Superior temporal gyrus (tissue), 1 donor: ENCODE measurements at regions not wholly inside any gene's neighbourhood (a gene's known extent, or its start where the extent isn't known, plus 50 kb on each side); places are given as distances from the start of the nearest gene placed in this dataset.
"Not testable (repeated sequence)": the region's sequence is repeated elsewhere in the genome, so short reads cannot be mapped to it uniquely, and the experiment has no call there.

Experiments used
- DNase-seq: peaks from one replicate; pipeline ENCODE4 v3.0.0-alpha.2; 2016; ENCODE audit errors: extremely low spot score

GRCh38 chr1:164417016-164417704, 141.8 kb upstream of the PBX1 start:
- no peak for DNase-seq

GRCh38 chr1:164423136-164423535, 135.8 kb upstream of the PBX1 start:
- no peak for DNase-seq

- DNase-seq, result no peak
These were observed 125.7 kb upstream of the PBX1 start for GRCh38 chr1:164433141-164433817.

- no peak for DNase-seq
These were observed 125.2 kb upstream of the PBX1 start for GRCh38 chr1:164433818-164434170.

GRCh38 chr1:164440232-164440631, 118.8 kb upstream of the PBX1 start:
- DNase-seq, result peak; percentile 41

GRCh38 chr1:164443166-164443565, 115.8 kb upstream of the PBX1 start:
- no peak for DNase-seq

GRCh38 chr1:164443836-164444235, 115.1 kb upstream of the PBX1 start:
- no peak for DNase-seq

GRCh38 chr1:164446020-164446419, 113.0 kb upstream of the PBX1 start:
- DNase-seq, result no peak

GRCh38 chr1:164452549-164452948, 106.4 kb upstream of the PBX1 start:
- DNase-seq, result no peak

GRCh38 chr1:164456272-164456671, 102.7 kb upstream of the PBX1 start:
- DNase-seq, result no peak

GRCh38 chr1:164459176-164459575, 99.8 kb upstream of the PBX1 start:
- not testable (repeated sequence) for DNase-seq

- no peak for DNase-seq
These were observed 93.0 kb upstream of the PBX1 start for GRCh38 chr1:164466001-164466421.

- no peak for DNase-seq
These were observed 92.6 kb upstream of the PBX1 start for GRCh38 chr1:164466429-164466828.

GRCh38 chr1:164470996-164471395, 88.0 kb upstream of the PBX1 start:
- DNase-seq, result no peak

- no peak for DNase-seq
These were observed 86.1 kb upstream of the PBX1 start for GRCh38 chr1:164472841-164473240.

GRCh38 chr1:164473544-164473943, 85.4 kb upstream of the PBX1 start:
- DNase-seq, result no peak

GRCh38 chr1:164475834-164476233, 83.2 kb upstream of the PBX1 start:
- DNase-seq, result no peak

GRCh38 chr1:164477343-164477742, 81.6 kb upstream of the PBX1 start:
- no peak for DNase-seq

GRCh38 chr1:164479242-164479641, 79.7 kb upstream of the PBX1 start:
- no peak for DNase-seq

GRCh38 chr1:164480285-164480907, 78.6 kb upstream of the PBX1 start:
- DNase-seq, result no peak

GRCh38 chr1:164495905-164496304, 63.1 kb upstream of the PBX1 start:
- no peak for DNase-seq

GRCh38 chr1:164498792-164499191, 60.2 kb upstream of the PBX1 start:
- no peak for DNase-seq

- DNase-seq, result no peak
These were observed 54.2 kb upstream of the PBX1 start for GRCh38 chr1:164504749-164505148.
